Glutamatergic neuron (in vitro differentiated cells): ENCODE measurements at regions not wholly inside any gene's neighbourhood (a gene's known extent, or its start where the extent isn't known, plus 50 kb on each side); places are given as distances from the start of the nearest gene placed in this dataset.

ENCODE experiments used
- DNase-seq: peaks from one replicate; pipeline ENCODE4 v3.0.0; 2022
- H3K27ac Mint-ChIP-seq: one replicate; pipeline ENCODE4 v1.8.0; 2020; ENCODE audit warnings: mild to moderate bottlenecking, mixed read lengths, inconsistent platforms; ENCODE audit not compliant: unreplicated experiment
- H3K27me3 Mint-ChIP-seq: one replicate; pipeline ENCODE4 v1.8.0; 2020; ENCODE audit warnings: mild to moderate bottlenecking, moderate library complexity, mixed read lengths, inconsistent platforms; ENCODE audit not compliant: unreplicated experiment
- H3K36me3 Mint-ChIP-seq: one replicate; pipeline ENCODE4 v1.8.0; 2020; ENCODE audit warnings: mild to moderate bottlenecking, mixed read lengths, inconsistent platforms; ENCODE audit not compliant: unreplicated experiment
- H3K4me1 Mint-ChIP-seq: one replicate; pipeline ENCODE4 v1.8.0; 2020; ENCODE audit warnings: mild to moderate bottlenecking, low read depth, mixed read lengths, inconsistent platforms; ENCODE audit not compliant: unreplicated experiment
- H3K4me3 Mint-ChIP-seq: one replicate; pipeline ENCODE4 v1.8.0; 2020; ENCODE audit warnings: mild to moderate bottlenecking, mixed read lengths, inconsistent platforms; ENCODE audit not compliant: unreplicated experiment
- H3K9me3 Mint-ChIP-seq: one replicate; pipeline ENCODE4 v1.8.0; 2020; ENCODE audit warnings: mild to moderate bottlenecking, moderate library complexity, mixed read lengths, inconsistent platforms; ENCODE audit not compliant: unreplicated experiment
- TF ChIP-seq, protein P1 (sequence below): fragments of 200-600 bp; sonication (generic); IDR thresholded peaks from one replicate; pipeline ENCODE4 v1.5.0; 2021; ENCODE audit not compliant: partially characterized antibody, unreplicated experiment

DNA sequence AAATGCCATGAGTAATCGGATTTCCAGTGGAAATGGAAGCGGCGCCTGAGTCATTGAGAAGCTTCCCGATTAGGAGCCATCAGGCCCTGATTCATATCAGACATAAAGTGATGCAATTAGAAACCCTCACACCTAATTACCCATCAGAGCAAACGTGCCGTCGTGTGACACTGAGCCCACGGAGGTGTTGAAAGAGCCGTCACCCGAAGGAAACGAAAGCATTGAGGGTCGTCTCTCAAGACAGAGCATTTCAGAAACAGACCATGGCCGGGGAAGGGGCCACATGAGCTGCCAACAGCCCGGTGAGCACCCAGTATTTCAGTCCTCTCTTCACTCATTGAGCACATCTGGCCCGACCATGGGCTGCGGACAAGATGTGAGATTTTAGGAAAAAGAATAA lies 829.3 kb downstream of the TBC1D22A start:
- no peak for DNase-seq
- H3K9me3 Mint-ChIP-seq: peaks cover 26% of the 10 kb centered on the region

GRCh38 chr22:47591016-47591415 lies 828.6 kb downstream of the TBC1D22A start:
- Mint-ChIP-seq H3K4me1 (no peaks in the 10 kb centered on the region), H3K27me3 (peaks cover 14% of the 10 kb centered on the region), H3K36me3 (peaks cover 14% of the 10 kb centered on the region), H3K9me3 (peaks cover 26% of the 10 kb centered on the region), H3K27ac (no peak overlapping the region), H3K4me3 (no peak overlapping the region)
- TF ChIP-seq, protein P1, sequence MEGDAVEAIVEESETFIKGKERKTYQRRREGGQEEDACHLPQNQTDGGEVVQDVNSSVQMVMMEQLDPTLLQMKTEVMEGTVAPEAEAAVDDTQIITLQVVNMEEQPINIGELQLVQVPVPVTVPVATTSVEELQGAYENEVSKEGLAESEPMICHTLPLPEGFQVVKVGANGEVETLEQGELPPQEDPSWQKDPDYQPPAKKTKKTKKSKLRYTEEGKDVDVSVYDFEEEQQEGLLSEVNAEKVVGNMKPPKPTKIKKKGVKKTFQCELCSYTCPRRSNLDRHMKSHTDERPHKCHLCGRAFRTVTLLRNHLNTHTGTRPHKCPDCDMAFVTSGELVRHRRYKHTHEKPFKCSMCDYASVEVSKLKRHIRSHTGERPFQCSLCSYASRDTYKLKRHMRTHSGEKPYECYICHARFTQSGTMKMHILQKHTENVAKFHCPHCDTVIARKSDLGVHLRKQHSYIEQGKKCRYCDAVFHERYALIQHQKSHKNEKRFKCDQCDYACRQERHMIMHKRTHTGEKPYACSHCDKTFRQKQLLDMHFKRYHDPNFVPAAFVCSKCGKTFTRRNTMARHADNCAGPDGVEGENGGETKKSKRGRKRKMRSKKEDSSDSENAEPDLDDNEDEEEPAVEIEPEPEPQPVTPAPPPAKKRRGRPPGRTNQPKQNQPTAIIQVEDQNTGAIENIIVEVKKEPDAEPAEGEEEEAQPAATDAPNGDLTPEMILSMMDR: no peak
- no peak for DNase-seq

More for the DNA sequence above, 829.3 kb downstream of the TBC1D22A start:
- Mint-ChIP-seq H3K4me3 (no peak overlapping the region), H3K27ac (no peak overlapping the region), H3K36me3 (peaks cover 14% of the 10 kb centered on the region), H3K27me3 (peaks cover 14% of the 10 kb centered on the region), H3K4me1 (no peaks in the 10 kb centered on the region)
- TF ChIP-seq, protein P1: no peak

- no peak overlapping the region for H3K27ac Mint-ChIP-seq
- DNase-seq: no peak
- peaks cover 12% of the 10 kb centered on the region for H3K27me3 Mint-ChIP-seq
- TF ChIP-seq, protein P1: no peak
- H3K4me1 Mint-ChIP-seq: no peaks in the 10 kb centered on the region
- peaks cover 25% of the 10 kb centered on the region for H3K9me3 Mint-ChIP-seq
- peaks cover 9% of the 10 kb centered on the region for H3K36me3 Mint-ChIP-seq
- no peak overlapping the region for H3K4me3 Mint-ChIP-seq
These were observed 827.1 kb downstream of the TBC1D22A start for GRCh38 chr22:47589271-47590250.

GRCh38 chr22:47588578-47588960 lies 826.1 kb downstream of the TBC1D22A start:
- Mint-ChIP-seq H3K27ac (no peak overlapping the region), H3K4me1 (no peaks in the 10 kb centered on the region), H3K27me3 (peaks cover 11% of the 10 kb centered on the region), H3K36me3 (peaks cover 9% of the 10 kb centered on the region), H3K4me3 (no peak overlapping the region), H3K9me3 (peaks cover 25% of the 10 kb centered on the region)
- no peak for DNase-seq
- TF ChIP-seq, protein P1: no peak
